Neuronal stem cell (in vitro differentiated cells): ENCODE measurements at regions not wholly inside any gene's neighbourhood (a gene's known extent, or its start where the extent isn't known, plus 50 kb on each side); places are given as distances from the start of the nearest gene placed in this dataset.

ENCODE experiments used
- DNase-seq: peaks from one replicate; pipeline ENCODE4 v3.0.0-alpha.2; 2013; ENCODE audit warnings: low spot score
- H2AFZ ChIP-seq: one replicate; pipeline ENCODE4 v1.6.1; 2013; ENCODE audit warnings: mild to moderate bottlenecking, low read length, inconsistent platforms
- H2AK5ac ChIP-seq: 2 replicates; pipeline ENCODE4 v1.6.1; 2013; ENCODE audit warnings: low read depth, mild to moderate bottlenecking, inconsistent platforms, low read length, moderate library complexity, mixed read lengths
- H2BK120ac ChIP-seq: 2 replicates; pipeline ENCODE4 v1.6.1; 2013; ENCODE audit warnings: low read depth, mild to moderate bottlenecking, inconsistent platforms, low read length, moderate library complexity, mixed read lengths
- H2BK12ac ChIP-seq: one replicate; pipeline ENCODE4 v1.6.1; 2013; ENCODE audit warnings: low read length, inconsistent platforms
- H2BK15ac ChIP-seq: 2 replicates; pipeline ENCODE4 v1.6.1; 2013; ENCODE audit warnings: mild to moderate bottlenecking, low read length, inconsistent platforms, mixed read lengths
- H2BK5ac ChIP-seq: one replicate; pipeline ENCODE4 v1.6.1; 2013; ENCODE audit warnings: inconsistent platforms, mild to moderate bottlenecking, low read length, moderate library complexity
- H3K14ac ChIP-seq: one replicate; pipeline ENCODE4 v1.6.1; 2013; ENCODE audit warnings: low read length, inconsistent platforms
- H3K18ac ChIP-seq: 2 replicates; pipeline ENCODE4 v1.6.1; 2013; ENCODE audit warnings: low read length, inconsistent platforms
- H3K23ac ChIP-seq: 2 replicates; pipeline ENCODE4 v1.6.1; 2013; ENCODE audit warnings: low read depth, mild to moderate bottlenecking, mixed read lengths, low read length, inconsistent platforms; ENCODE audit not compliant: poor library complexity
- H3K27ac ChIP-seq: replicated peaks from 3 replicates; pipeline ENCODE4 v1.5.1; 2013; ENCODE audit warnings: low read length, inconsistent platforms
- H3K27me3 ChIP-seq, 3 experiments: 2 replicates each; pipeline ENCODE4 v1.6.1; 2013; ENCODE audit warnings: low read length in 3 of 3, mild to moderate bottlenecking in 2 of 3, inconsistent platforms in 1 of 3, low read depth in 1 of 3, mixed read lengths in 1 of 3, moderate library complexity in 1 of 3; ENCODE audit not compliant: control insufficient read depth in 3 of 3, insufficient read depth in 3 of 3
- H3K36me3 ChIP-seq, 2 donors: replicated peaks in 1 of 2; 2 replicates each; pipeline ENCODE4 v1.6.1; 2013; ENCODE audit warnings: low read length in 2 of 2; ENCODE audit not compliant: control insufficient read depth in 2 of 2, insufficient read depth in 2 of 2
- H3K4ac ChIP-seq: 2 replicates; pipeline ENCODE4 v1.6.1; 2013; ENCODE audit warnings: inconsistent platforms, mild to moderate bottlenecking, low read length, moderate library complexity
- H3K4me1 ChIP-seq, 2 donors: 1 replicate in 1 of 2; 2 replicates in 1 of 2; pipeline ENCODE4 v1.6.1; 2013; ENCODE audit warnings: low read length in 2 of 2, low read depth in 1 of 2; ENCODE audit not compliant: control insufficient read depth in 2 of 2, insufficient read depth in 1 of 2
- H3K4me2 ChIP-seq: one replicate; pipeline ENCODE4 v1.6.1; 2013; ENCODE audit warnings: mild to moderate bottlenecking, low read length, inconsistent platforms; ENCODE audit not compliant: insufficient read depth, poor library complexity, severe bottlenecking
- H3K4me3 ChIP-seq, 2 donors: 2 replicates each; pipeline ENCODE4 v1.5.1; 2013; ENCODE audit warnings: low read length in 2 of 2, mild to moderate bottlenecking in 2 of 2, inconsistent platforms in 1 of 2, moderate library complexity in 1 of 2
- H3K79me1 ChIP-seq: one replicate; pipeline ENCODE4 v1.6.1; 2013; ENCODE audit warnings: low read depth, mild to moderate bottlenecking, inconsistent platforms, low read length, moderate library complexity
- H3K9ac ChIP-seq: one replicate; pipeline ENCODE4 v1.6.1; 2013; ENCODE audit warnings: mild to moderate bottlenecking, low read depth, low read length, inconsistent platforms; ENCODE audit not compliant: poor library complexity
- H3K9me3 ChIP-seq, 2 donors: replicated peaks in 1 of 2; 2 replicates each; pipeline versions ENCODE3 to v1.6.1; 2013; ENCODE audit warnings: low read length in 2 of 2, mild to moderate bottlenecking in 2 of 2, inconsistent platforms in 1 of 2, low read depth in 1 of 2, mixed read lengths in 1 of 2, moderate library complexity in 1 of 2; ENCODE audit not compliant: control insufficient read depth in 2 of 2, insufficient read depth in 1 of 2
- H4K8ac ChIP-seq: one replicate; pipeline ENCODE4 v1.6.1; 2013; ENCODE audit warnings: low read depth, mild to moderate bottlenecking, inconsistent platforms, low read length, moderate library complexity
- H4K91ac ChIP-seq: one replicate; pipeline ENCODE4 v1.6.1; 2013; ENCODE audit warnings: low read length, low read depth, mild to moderate bottlenecking, inconsistent platforms; ENCODE audit not compliant: poor library complexity
- WGBS, 2 donors: extraction: QIAGEN DNeasy Blood & Tissue Kit; methylation state at CpG; one replicate each; pipeline ENCODE4 v1.1.7; 2013; ENCODE audit warnings: missing lambda C conversion rate in 2 of 2, mixed read lengths in 1 of 2; ENCODE audit not compliant: insufficient read length in 2 of 2, insufficient replicate concordance in 1 of 2; ENCODE audit errors: extremely low coverage in 2 of 2; 5-methylcytosine and 5-hydroxymethylcytosine counted together

DNA sequence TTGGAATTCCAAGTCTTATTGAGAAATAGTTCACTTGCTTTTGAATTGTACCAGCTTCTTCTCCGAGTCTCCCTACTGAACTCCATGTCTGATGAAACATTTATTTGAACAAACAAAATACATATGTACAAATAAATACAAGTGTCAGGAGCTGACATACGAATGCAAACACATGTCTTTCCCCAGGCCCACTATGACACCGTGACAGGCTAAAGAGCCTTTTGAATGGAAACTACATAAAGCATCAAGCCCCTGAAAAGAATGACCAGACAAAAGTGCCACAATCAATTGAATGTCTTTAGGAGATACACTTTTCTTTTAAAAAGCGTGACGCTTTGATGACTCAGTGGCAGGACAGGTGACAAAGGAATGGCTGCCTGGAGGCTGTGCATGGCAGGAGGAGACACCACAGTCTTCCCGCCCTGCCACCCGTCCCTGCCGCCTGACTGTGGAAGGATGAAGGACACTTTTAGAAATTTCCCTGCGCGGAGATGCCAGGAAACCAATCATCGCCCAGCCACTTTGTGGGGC lies 112.4 kb upstream of the BNC2 start:
- Histone ChIP-seq H4K91ac (no peak overlapping the region), H3K4me2 (no peak overlapping the region), H3K27ac (no peak overlapping the region), H3K14ac (no peak overlapping the region), H3K9ac (no peak overlapping the region), H2BK15ac (no peak overlapping the region), H3K9me3 (no peaks in the 10 kb centered on the region), H2BK5ac (no peak overlapping the region), H3K18ac (no peak overlapping the region), H3K79me1 (no peaks in the 10 kb centered on the region), H2AK5ac (no peak overlapping the region), H4K8ac (no peak overlapping the region), H3K27me3 (no peaks in the 10 kb centered on the region), H3K4me3 (no peak overlapping the region), H3K23ac (no peak overlapping the region), H3K4ac (no peak overlapping the region), H3K4me1 (peaks cover 0 to 1% of the 10 kb centered on the region in 2 donors), H2BK120ac (no peak overlapping the region), H2AFZ (no peak overlapping the region), H2BK12ac (no peak overlapping the region), H3K36me3 (no peaks in the 10 kb centered on the region)
- WGBS, 2 donors = no CpG with 5 or more reads among the region's 11 CpGs
- no peak for DNase-seq

- no peaks in the 10 kb centered on the region for H3K4me1 ChIP-seq
- no CpG with 5 or more reads among the region's 4 CpGs for WGBS, 2 donors
- H3K14ac ChIP-seq = no peak overlapping the region
- H4K8ac ChIP-seq = no peak overlapping the region
- no peak overlapping the region for H2AK5ac ChIP-seq
- no peak overlapping the region for H2BK15ac ChIP-seq
- no peak overlapping the region for H2AFZ ChIP-seq
- no peak overlapping the region for H2BK12ac ChIP-seq
- H3K4ac ChIP-seq = no peak overlapping the region
- no peak overlapping the region for H2BK5ac ChIP-seq
- DNase-seq = no peak
- no peak overlapping the region for H3K27ac ChIP-seq
- no peak overlapping the region for H3K9ac ChIP-seq
- no peaks in the 10 kb centered on the region for H3K79me1 ChIP-seq
- H3K36me3 ChIP-seq = no peaks in the 10 kb centered on the region
- no peak overlapping the region for H2BK120ac ChIP-seq
- no peaks in the 10 kb centered on the region for H3K9me3 ChIP-seq
- H3K23ac ChIP-seq = no peak overlapping the region
- H4K91ac ChIP-seq = no peak overlapping the region
- H3K18ac ChIP-seq = no peak overlapping the region
- no peak overlapping the region for H3K4me2 ChIP-seq
- H3K27me3 ChIP-seq = no peaks in the 10 kb centered on the region
- H3K4me3 ChIP-seq = no peak overlapping the region
Observed at GRCh38 chr9:16976427-16976826, 106.0 kb upstream of the BNC2 start.

DNA sequence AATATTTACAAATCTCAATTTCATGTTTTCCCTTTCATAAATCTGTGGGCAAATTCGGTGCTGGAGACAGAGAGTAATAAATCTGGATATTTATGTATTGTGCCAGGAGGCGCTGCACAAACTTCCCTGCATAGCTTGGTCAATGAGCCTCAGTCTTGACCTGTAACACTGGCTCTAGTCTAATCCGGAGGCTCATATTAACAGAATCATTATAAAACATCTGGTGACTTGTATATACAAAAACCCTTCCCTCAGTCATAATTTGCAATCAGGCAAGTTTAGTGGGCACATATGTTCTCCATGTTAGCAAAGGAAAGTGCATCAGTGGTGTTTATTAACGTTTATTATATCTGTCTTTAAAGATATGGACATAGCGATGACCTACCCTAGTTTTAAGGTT lies 104.0 kb upstream of the BNC2 start:
- Histone ChIP-seq H3K36me3 (no peaks in the 10 kb centered on the region), H3K18ac (no peak overlapping the region), H4K8ac (no peak overlapping the region), H2BK12ac (no peak overlapping the region), H3K27me3 (no peaks in the 10 kb centered on the region), H2BK15ac (no peak overlapping the region), H3K9me3 (no peaks in the 10 kb centered on the region), H3K9ac (no peak overlapping the region), H3K4ac (no peak overlapping the region), H2BK5ac (no peak overlapping the region), H3K4me3 (no peak overlapping the region), H3K14ac (no peak overlapping the region), H2AFZ (no peak overlapping the region), H3K79me1 (no peaks in the 10 kb centered on the region), H2AK5ac (no peak overlapping the region), H3K23ac (no peak overlapping the region), H3K4me1 (no peaks in the 10 kb centered on the region), H3K4me2 (no peak overlapping the region), H3K27ac (no peak overlapping the region), H4K91ac (no peak overlapping the region), H2BK120ac (no peak overlapping the region)
- WGBS, 2 donors = no CpG with 5 or more reads among the region's 5 CpGs
- DNase-seq = no peak

- DNase-seq = no peak
- Histone ChIP-seq H3K27ac (no peak overlapping the region), H2BK15ac (no peak overlapping the region), H2AFZ (no peak overlapping the region), H3K23ac (no peak overlapping the region), H3K9me3 (no peaks in the 10 kb centered on the region), H2AK5ac (no peak overlapping the region), H3K36me3 (no peaks in the 10 kb centered on the region), H3K4ac (no peak overlapping the region), H3K4me1 (no peaks in the 10 kb centered on the region), H3K18ac (no peak overlapping the region), H2BK5ac (no peak overlapping the region), H2BK120ac (no peak overlapping the region), H4K8ac (no peak overlapping the region), H3K27me3 (no peaks in the 10 kb centered on the region), H3K14ac (no peak overlapping the region), H3K9ac (no peak overlapping the region), H2BK12ac (no peak overlapping the region), H3K79me1 (no peaks in the 10 kb centered on the region), H4K91ac (no peak overlapping the region), H3K4me2 (no peak overlapping the region), H3K4me3 (no peak overlapping the region)
- whole genome bisulfite sequencing, 2 donors = no CpG with 5 or more reads among the region's 3 CpGs
Observed at GRCh38 chr9:16970321-16970720, 99.9 kb upstream of the BNC2 start.
